Smooth muscle cell (in vitro differentiated cells): ENCODE measurements at regions not wholly inside any gene's neighbourhood (a gene's known extent, or its start where the extent isn't known, plus 50 kb on each side); places are given as distances from the start of the nearest gene placed in this dataset.

Source experiments
- DNase-seq: peaks from one replicate; lab custom pipeline; 2025; ENCODE audit not compliant: unreplicated experiment; lab: John Stamatoyannopoulos, UW
- H2AFZ ChIP-seq: fragments of 200-600 bp; sonication (generic); 2 replicates; pipeline ENCODE4 v1.6.0; 2016; ENCODE audit warnings: antibody characterized with exemption, low read depth, mild to moderate bottlenecking
- H3F3A ChIP-seq: fragments of 200-600 bp; sonication (generic); 2 replicates; pipeline ENCODE4 v1.6.0; 2017; ENCODE audit warnings: antibody characterized with exemption, low read depth
- H3K27ac ChIP-seq: fragments of 200-600 bp; sonication (generic); 2 replicates; pipeline ENCODE4 v1.5.1; 2016; ENCODE audit warnings: low read depth, mild to moderate bottlenecking
- H3K27me3 ChIP-seq: fragments of 200-600 bp; sonication (generic); 2 replicates; pipeline ENCODE4 v1.6.1; 2016; ENCODE audit warnings: low read depth, mild to moderate bottlenecking
- H3K36me3 ChIP-seq: fragments of 200-600 bp; sonication (generic); 2 replicates; pipeline ENCODE4 v1.5.1; 2016; ENCODE audit warnings: low read depth
- H3K4me1 ChIP-seq: fragments of 200-600 bp; sonication (generic); 2 replicates; pipeline ENCODE4 v1.5.1; 2016; ENCODE audit warnings: low read depth
- H3K4me2 ChIP-seq: fragments of 200-600 bp; sonication (generic); 2 replicates; pipeline ENCODE4 v1.6.0; 2016; ENCODE audit warnings: mild to moderate bottlenecking
- H3K4me3 ChIP-seq: fragments of 200-600 bp; sonication (generic); 2 replicates; pipeline ENCODE4 v1.5.1; 2016; ENCODE audit warnings: mild to moderate bottlenecking
- H3K79me2 ChIP-seq: fragments of 200-600 bp; sonication (generic); 2 replicates; pipeline ENCODE4 v1.6.0; 2016; ENCODE audit warnings: low read depth, mild to moderate bottlenecking
- H3K9ac ChIP-seq: fragments of 200-600 bp; sonication (generic); 2 replicates; pipeline ENCODE4 v1.6.0; 2016; ENCODE audit warnings: low read depth
- H3K9me3 ChIP-seq: fragments of 200-600 bp; sonication (generic); replicated peaks from 2 replicates; pipeline ENCODE4 v1.5.1; 2016; ENCODE audit warnings: low read depth
- H4K20me1 ChIP-seq: fragments of 200-600 bp; sonication (generic); 2 replicates; pipeline ENCODE4 v1.6.0; 2016; ENCODE audit warnings: low read depth
- WGBS: methylation state at CpG from one replicate; pipeline ENCODE4 v1.1.7; 2016; ENCODE audit warnings: low lambda C conversion rate; 5-methylcytosine and 5-hydroxymethylcytosine counted together
- TF ChIP-seq, protein P1 (sequence below): fragments of 200-600 bp; sonication (generic); IDR thresholded peaks from 2 replicates; pipeline ENCODE4 v1.5.1; 2017; ENCODE audit warnings: borderline replicate concordance, mild to moderate bottlenecking, antibody characterized with exemption; ENCODE audit not compliant: insufficient read depth, poor library complexity, severe bottlenecking

GRCh38 chr4:41874873-41875272 lies 60.4 kb upstream of the TMEM33 start:
- no peak overlapping the region for H2AFZ ChIP-seq
- DNase-seq = no peak

GRCh38 chr4:41874398-41874797 lies 60.8 kb upstream of the TMEM33 start:
- Histone ChIP-seq H3K27ac (no peak overlapping the region), H4K20me1 (no peaks in the 10 kb centered on the region), H3K9ac (no peak overlapping the region), H3K9me3 (no peaks in the 10 kb centered on the region), H3K4me3 (no peak overlapping the region), H3F3A (no peaks in the 10 kb centered on the region), H2AFZ (no peak overlapping the region), H3K27me3 (peaks cover 100% of the 10 kb centered on the region), H3K79me2 (no peaks in the 10 kb centered on the region), H3K4me1 (peaks cover 14% of the 10 kb centered on the region), H3K36me3 (no peaks in the 10 kb centered on the region), H3K4me2 (no peak overlapping the region)
- WGBS = 42% methylated on average over 7 of the region's 7 CpGs
- no peak for DNase-seq
- TF ChIP-seq, protein P1, sequence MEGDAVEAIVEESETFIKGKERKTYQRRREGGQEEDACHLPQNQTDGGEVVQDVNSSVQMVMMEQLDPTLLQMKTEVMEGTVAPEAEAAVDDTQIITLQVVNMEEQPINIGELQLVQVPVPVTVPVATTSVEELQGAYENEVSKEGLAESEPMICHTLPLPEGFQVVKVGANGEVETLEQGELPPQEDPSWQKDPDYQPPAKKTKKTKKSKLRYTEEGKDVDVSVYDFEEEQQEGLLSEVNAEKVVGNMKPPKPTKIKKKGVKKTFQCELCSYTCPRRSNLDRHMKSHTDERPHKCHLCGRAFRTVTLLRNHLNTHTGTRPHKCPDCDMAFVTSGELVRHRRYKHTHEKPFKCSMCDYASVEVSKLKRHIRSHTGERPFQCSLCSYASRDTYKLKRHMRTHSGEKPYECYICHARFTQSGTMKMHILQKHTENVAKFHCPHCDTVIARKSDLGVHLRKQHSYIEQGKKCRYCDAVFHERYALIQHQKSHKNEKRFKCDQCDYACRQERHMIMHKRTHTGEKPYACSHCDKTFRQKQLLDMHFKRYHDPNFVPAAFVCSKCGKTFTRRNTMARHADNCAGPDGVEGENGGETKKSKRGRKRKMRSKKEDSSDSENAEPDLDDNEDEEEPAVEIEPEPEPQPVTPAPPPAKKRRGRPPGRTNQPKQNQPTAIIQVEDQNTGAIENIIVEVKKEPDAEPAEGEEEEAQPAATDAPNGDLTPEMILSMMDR = no peak

More at GRCh38 chr4:41874873-41875272, 60.4 kb upstream of the TMEM33 start:
- TF ChIP-seq, protein P1 = no peak
- H3F3A ChIP-seq = no peaks in the 10 kb centered on the region
- H3K36me3 ChIP-seq = no peaks in the 10 kb centered on the region
- H3K79me2 ChIP-seq = no peaks in the 10 kb centered on the region
- no peaks in the 10 kb centered on the region for H3K9me3 ChIP-seq
- no peaks in the 10 kb centered on the region for H4K20me1 ChIP-seq
- H3K27me3 ChIP-seq = peaks cover 100% of the 10 kb centered on the region
- no peak overlapping the region for H3K4me3 ChIP-seq
- H3K4me1 ChIP-seq = peaks cover 14% of the 10 kb centered on the region
- H3K4me2 ChIP-seq = no peak overlapping the region
- H3K9ac ChIP-seq = no peak overlapping the region
- H3K27ac ChIP-seq = no peak overlapping the region

DNA sequence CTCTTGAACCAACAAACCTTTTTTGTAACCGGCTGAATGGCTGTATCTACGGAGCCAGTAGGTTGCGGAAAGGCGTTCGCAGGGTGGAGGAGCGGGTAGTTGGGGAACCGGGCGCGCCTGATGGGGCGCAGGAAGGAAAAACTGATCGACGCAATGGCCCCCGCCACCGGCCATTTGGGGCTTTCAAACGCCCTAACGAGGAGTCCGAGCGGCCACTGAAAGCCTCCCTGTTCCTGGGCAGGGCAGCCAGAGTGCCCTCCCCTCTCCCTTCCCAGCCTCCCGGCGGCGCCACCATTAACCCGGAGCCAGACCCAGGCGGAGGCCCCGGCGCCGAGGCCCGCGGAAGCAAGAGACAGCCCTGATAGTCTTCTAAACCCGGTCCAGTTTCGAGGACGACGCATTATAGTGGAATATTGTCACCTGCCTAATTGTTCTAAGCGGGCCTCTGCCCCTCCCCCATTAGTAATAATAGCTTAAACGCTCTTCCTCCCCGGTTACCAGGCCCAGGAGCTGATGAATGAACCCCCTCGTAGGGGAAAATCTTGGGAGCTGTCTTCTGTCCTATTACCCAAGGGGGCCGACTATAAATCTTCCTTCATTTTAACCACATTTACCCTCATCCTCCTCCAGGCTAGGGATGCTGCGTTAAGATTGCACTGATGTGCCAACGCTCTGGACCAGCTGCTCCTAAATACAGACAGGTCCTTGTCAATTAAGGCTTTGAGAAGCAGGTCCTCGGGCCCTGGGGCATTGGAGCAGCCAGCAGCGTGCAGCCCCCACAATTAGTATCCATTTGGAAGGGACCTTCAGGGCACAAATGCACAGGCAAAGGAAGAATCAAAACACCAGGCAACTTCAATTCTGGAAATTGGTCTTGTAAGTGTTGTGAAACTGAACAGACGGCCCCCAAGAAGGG lies 61.6 kb upstream of the TMEM33 start:
- Histone ChIP-seq H3K9ac (no peak overlapping the region), H3K9me3 (no peaks in the 10 kb centered on the region), H2AFZ (no peak overlapping the region)

More for the DNA sequence above, 61.6 kb upstream of the TMEM33 start:
- H3K4me1 ChIP-seq = peaks cover 14% of the 10 kb centered on the region
- TF ChIP-seq, protein P1 = no peak
- H3F3A ChIP-seq = no peaks in the 10 kb centered on the region
- peak overlapping the region; percentile 18 for H3K4me3 ChIP-seq
- 11% methylated on average over 38 of the region's 42 CpGs for WGBS
- no peaks in the 10 kb centered on the region for H3K79me2 ChIP-seq
- DNase-seq = no peak
- no peak overlapping the region for H3K27ac ChIP-seq
- peaks cover 100% of the 10 kb centered on the region for H3K27me3 ChIP-seq
- H3K4me2 ChIP-seq = peak overlapping the region; percentile 74
- H3K36me3 ChIP-seq = no peaks in the 10 kb centered on the region
- H4K20me1 ChIP-seq = no peaks in the 10 kb centered on the region
